Activated naive CD4-positive, alpha-beta T cell treated with Interleukin-2 at 50 U/mL for 16 hours (primary cell): ENCODE measurements at regions not wholly inside any gene's neighbourhood (a gene's known extent, or its start where the extent isn't known, plus 50 kb on each side); places are given as distances from the start of the nearest gene placed in this dataset.

Experiments used
- DNase-seq: peaks from one replicate; pipeline ENCODE4 v3.0.0-alpha.2; 2020

GRCh38 chr2:239537633-239538356, 137.0 kb upstream of the HDAC4 start:
- DNase-seq = no peak

- no peak for DNase-seq
Measured at GRCh38 chr2:239536186-239536585, 135.4 kb upstream of the HDAC4 start.

- no peak for DNase-seq
Measured at GRCh38 chr2:239535413-239536144, 134.8 kb upstream of the HDAC4 start.

DNA sequence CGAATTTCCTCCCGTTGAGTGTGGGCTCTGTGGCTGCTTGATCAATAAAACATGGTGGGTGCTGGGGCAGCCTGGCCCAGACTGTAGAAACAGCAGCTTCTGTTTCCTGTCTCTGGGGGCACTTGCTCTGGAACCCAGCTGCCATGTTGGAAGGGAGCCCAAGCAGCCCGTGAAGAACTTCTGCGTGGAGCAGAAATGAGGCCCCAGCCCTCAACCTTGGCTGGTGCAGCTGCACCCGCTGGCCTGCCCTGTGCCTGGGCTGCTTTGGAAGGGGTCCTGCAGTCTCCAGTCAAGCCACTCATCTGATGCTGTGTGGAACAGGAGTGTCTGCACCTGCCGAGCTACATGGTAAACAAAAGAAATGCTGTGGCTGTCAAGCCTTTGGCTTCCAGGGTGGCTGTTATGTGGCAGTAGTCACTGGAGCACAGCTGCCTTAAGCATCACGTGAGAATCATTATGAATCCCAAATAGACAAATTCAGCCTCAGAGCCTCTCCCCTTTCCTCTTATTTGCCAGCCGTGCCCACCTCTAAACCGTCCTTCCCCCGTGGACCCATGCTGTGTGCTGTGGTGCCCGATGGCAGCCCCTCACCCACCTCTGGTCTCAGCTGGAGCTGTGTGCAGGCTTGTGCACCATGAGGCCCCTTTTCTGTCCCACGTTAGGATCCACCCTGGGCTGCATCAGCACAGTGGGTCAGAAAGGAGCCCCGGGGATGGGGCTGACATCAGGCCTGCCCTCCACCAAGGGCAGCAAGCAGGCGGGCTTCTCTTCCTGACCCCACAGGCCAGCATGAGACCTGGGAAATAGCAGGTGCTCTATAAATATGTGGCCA, 134.0 kb upstream of the HDAC4 start:
- no peak for DNase-seq

DNA sequence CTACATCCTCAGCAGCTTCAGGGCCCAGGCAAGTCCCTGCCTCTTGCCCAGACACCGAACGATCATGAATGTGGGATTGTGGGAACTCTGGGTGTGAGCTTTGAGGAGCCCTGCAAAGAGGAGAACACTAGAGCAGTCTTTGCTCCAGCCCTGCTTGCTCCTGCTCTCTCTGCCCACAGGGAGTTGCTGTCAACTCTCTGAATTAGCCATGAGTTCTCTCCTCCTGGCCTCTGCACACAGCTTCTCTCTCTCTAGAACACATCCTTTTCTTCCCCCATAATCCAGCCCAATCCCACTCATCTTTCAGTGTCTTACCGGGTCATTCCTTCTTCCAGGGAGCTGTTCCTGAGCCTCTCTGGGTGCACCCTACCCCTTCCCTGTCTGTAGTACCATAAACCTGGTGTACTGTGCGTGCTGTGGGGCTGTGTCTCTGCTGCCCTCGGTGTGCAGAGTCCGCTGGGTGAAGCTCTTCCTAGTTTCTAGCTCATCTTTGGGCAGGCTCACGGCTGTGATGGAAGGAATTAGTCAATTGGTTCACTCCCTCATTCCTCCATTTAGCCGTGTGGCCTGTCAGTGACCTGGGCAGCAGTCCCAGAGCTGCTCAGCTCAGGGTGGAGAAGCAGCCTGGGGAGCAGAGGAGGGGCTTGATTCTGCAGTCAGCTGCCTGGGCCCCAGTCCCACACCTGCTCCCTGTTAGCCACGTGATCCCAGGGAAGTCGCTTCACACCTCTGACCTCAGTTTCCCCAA, 132.9 kb upstream of the HDAC4 start:
- DNase-seq = no peak

DNA sequence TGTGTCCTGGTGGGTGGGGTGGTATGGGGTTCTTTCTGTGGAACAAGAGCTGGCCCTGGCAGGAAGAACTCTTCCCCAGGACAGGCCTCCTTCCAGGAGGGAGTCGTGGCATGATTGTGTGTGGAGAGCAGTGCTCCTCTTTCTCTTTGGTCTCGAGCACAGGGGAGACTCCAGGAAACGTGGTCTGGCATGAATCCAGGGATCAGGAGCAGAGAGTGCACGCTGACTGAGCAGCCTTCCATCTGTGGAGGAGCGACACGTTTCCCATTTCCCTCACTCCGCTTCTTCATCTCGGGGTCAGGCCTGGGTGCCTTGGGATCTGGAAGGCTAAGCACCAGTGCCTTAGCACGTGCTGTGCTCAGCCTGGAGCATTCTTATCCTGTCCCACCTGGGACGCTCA, 132.0 kb upstream of the HDAC4 start:
- DNase-seq = no peak

GRCh38 chr2:239532250-239532649, 131.4 kb upstream of the HDAC4 start:
- no peak for DNase-seq

DNA sequence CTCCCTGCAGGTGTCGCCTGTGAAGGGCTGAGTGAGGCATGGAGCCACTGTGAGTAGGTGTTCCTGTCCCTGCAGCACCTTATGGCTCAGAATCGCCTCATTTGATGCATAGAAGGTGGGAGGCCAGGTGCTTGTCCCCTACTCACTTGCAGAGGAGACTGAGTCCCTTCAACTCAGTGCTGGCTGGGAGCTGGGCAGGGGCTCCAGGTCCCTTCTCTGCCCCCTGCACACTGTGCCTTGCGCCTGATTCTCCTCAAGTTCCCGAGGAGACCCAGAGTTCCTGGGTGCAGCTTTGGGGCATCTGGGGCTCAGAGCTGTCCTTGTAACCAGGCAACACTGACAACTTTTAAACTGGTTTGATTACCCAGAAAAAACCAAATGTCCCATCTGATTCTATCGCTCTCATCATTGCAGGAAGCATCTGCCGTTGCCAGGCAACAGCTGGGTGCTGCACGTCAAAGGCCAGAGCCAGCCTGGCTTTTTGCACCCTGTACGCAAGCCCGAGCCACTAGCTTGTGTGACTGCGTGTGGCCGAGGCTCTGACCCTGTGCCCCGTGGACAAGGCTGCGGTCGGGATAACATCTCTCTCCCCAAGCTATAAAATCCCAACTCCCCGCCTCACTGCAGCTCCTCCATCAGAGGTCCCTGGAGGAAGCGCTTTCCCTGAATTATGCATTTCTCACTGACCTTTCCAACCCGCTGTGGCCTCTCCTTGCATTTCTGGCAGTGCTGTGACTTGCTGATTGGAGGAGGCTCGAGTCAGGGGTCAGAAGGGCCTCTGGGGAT, 130.8 kb upstream of the HDAC4 start:
- no peak for DNase-seq

DNA sequence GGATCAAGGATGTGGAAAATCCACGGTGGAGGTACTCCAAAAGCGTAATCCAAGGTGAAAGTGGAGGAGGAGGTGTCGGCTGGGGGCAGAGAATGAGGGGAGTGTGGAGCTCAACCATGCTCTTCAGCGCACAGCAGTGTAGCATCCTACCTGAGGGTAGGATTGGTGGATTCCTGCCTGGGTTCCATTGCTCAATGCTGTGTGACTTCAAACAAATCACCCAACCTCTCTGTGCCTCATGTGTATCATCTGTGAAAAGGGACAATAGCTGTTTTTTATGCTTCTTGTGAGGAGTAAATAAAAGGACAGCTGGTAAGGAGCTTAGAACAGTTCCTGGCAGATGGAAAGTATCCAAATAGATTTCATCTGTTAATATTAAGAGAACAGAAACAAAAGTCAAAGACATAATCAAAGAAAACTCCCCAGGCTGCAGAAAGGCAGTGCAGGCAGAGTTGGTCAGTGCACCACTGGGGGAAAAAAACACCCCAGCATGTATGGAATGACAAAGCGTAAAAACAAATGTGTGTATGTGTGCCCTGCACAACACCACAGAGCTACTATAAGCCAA, 130.0 kb upstream of the HDAC4 start:
- DNase-seq = no peak

DNA sequence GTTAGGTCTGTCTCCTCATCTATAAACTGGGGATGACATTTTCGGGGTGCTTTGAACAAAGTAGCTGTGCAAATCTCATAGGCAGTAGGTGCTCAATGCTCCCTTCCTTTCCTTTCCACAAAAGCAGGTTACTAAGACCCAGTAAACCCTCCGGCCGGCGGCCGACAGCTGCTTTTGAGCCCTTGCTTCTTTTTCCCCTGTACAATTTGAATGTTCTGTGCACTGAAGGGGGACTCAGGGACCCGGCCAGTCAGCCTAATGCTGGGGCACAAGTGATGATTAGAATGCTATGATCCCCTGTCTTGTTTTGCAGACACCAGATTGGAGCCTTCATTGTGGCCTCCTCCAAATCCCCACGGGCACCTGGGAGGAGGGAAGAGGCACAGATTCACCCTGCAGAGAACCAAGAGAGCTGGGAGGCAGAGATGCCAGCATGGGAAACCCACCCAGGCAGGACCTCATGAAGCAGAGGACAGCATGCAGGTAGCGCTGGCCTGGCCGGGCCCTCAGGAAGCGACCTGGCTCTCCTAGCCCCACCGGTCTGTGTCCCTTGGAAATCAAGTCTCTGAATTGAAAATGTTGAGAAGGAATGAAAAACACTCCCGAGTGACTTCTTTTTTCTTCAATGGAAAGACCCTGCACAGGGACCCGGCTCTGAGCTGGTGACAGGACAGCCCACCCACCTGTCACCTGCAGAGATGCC, 128.6 kb upstream of the HDAC4 start:
- no peak for DNase-seq

- DNase-seq = no peak
Measured at GRCh38 chr2:239528883-239529282, 128.1 kb upstream of the HDAC4 start.

GRCh38 chr2:239528146-239528545, 127.3 kb upstream of the HDAC4 start:
- no peak for DNase-seq

- no peak for DNase-seq
Measured at GRCh38 chr2:239526666-239527415, 126.0 kb upstream of the HDAC4 start.

DNA sequence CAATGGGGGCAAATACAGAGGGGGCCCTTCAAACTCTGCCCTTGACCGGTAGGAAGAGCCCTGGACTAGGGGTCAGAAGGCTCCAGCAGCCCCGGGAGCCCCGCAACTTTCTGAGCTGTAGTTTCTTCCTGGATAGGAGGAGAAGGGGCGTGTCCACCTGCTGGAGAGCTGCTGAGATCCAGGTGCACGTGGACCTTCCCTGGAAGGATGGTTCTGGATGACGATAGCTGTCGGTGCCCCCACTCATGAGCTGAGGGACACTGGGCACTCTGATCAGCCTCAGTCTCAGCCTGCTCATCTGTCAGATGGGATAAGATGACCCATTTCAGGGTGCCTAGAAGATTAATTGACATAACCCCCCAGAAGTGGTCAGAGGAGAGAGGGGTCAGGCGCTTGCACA, 125.2 kb upstream of the HDAC4 start:
- DNase-seq = no peak

DNA sequence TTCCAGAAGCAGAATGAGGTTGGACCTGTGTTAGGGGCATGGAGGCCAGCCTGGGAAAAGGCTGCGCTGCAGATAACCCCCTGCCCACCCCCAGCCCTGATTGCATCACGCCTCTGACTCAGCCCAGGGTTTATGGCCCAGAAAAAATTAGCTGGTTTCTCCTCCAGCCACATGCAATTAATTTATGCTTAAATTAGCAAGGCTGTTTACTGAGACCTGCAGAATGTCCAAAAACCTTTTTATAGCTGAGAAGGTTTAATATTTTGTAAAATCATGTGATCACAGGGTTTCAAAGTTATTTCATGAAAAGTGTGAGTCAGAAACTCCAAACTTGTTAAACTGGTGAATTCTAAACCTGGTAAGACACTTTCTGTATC, 123.1 kb upstream of the HDAC4 start:
- no peak for DNase-seq

GRCh38 chr2:239523147-239523953, 122.5 kb upstream of the HDAC4 start:
- DNase-seq = no peak

GRCh38 chr2:239522740-239523119, 121.9 kb upstream of the HDAC4 start:
- DNase-seq = no peak

DNA sequence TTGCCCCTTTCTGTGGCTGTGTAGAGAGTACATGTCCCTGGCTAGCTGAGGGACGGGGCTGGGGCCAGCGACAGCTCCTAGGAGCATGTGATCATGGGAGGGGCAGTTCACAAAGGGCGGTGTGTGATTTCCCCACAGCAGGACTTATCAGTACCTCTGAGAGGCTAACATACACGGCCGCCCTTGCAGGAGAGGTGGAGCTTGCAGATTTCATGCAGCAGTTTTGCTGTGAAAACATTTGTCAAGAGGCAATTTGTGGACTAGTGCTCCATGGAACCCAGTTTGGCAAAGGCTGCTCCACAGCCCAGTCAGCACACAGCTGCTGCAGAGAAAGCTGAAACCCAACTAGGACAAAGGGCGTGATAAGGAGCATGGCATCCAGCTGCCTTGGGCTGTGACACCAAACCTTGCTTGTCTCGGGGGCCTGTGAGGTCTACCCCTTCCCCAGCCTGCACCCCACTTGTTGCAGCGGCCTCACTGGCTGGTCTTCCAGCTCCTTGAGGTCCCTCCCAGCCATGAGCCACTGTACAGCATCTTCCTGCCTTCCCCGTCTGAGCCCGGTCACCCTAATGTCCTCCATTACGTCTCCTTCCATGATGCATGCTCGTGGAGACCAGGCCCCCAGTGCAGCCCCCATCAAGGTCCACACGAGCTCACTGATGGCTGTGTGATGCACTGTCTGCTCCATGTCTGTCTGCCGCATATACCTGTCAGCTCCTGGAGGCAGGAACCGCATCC, 121.4 kb upstream of the HDAC4 start:
- no peak for DNase-seq

DNA sequence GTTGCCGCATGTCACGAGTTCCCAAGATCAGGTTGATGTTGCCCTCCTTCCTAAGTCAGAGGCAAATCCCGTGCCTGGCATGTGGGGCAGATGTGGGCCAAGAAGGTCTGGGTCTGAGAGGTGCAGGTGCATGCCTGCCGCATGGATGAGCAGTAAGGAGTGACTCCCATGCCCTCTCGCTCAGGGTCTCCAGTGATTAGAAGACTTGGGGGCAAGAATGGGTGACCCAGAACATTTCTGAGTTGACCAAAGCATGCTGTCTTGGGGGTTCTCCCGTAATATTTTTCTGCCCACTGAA, 120.6 kb upstream of the HDAC4 start:
- no peak for DNase-seq
